ENCODE measurements at regions not wholly inside any gene's neighbourhood (a gene's known extent, or its start where the extent isn't known, plus 50 kb on each side); places are given as distances from the start of the nearest gene placed in this dataset.

DNA sequence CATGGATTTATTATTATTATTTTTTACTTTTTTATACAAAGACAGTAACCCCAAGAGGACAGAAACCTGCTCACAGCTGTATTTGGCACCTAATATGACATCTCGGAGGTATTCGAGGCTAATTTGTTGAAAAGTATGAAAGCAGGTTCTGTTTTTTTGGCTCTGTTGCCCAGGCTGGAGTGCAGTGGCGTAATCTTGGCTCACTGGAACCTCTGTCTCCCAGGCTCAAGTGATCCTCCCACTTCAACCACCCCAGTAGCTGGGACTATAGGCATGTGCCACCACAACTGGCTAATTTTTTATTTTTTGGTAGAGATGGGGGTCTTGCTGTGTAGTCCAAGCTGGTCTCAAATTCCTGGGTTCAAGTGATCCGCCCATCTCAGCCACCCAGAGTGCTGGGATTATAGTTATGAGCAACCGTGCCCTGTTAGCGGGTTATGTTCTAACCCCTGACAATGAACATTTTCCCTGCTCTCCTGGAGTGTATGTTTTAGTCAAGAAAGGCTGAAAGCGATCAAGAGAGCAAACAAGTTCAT lies 53.7 kb upstream of the ZNF217 start:
- Histone ChIP-seq H3K9me3 (ENCODE audit: control insufficient read depth, low read depth, low read length) (no peaks in the 10 kb centered on the region), H2BK15ac (ENCODE audit: low read depth, low read length) (no peak overlapping the region), H2AK5ac (ENCODE audit: insufficient read length, low read length) (no peak overlapping the region), H4K5ac (ENCODE audit: insufficient read length, low read depth, low read length) (no peak overlapping the region), H2BK12ac (ENCODE audit: insufficient read length, low read depth, low read length) (no peak overlapping the region), H2BK5ac (ENCODE audit: insufficient read length, low read length) (no peak overlapping the region), H3K79me1 (ENCODE audit: insufficient read depth, low read depth, low read length, poor library complexity, severe bottlenecking) (no peaks in the 10 kb centered on the region), H3K14ac (ENCODE audit: insufficient read depth, low read length) (no peak overlapping the region), H3K23ac (ENCODE audit: insufficient read length, low read depth, low read length) (no peak overlapping the region), H3K56ac (ENCODE audit: insufficient read length, low read depth, low read length) (no peak overlapping the region), H4K8ac (replicated peaks; ENCODE audit: insufficient read length, low read depth, low read length) (no peak overlapping the region), H2BK20ac (ENCODE audit: low read depth, low read length, poor library complexity, severe bottlenecking) (no peak overlapping the region), H3T11ph (ENCODE audit: low read length) (no peak overlapping the region), H3K18ac (ENCODE audit: insufficient read length, low read depth, low read length) (no peak overlapping the region), H2BK120ac (ENCODE audit: low read depth, low read length, poor library complexity, severe bottlenecking) (no peak overlapping the region), H3K4me2 (ENCODE audit: insufficient read depth, insufficient read length, low read length) (no peak overlapping the region), H3K9ac (ENCODE audit: extremely low read depth, insufficient read length, low read length) (no peak overlapping the region), H3K27me3 (ENCODE audit: insufficient read depth, low read length) (no peaks in the 10 kb centered on the region), H3K27ac (ENCODE audit: insufficient read length, low read depth, low read length) (no peak overlapping the region), H3K4me1 (ENCODE audit: insufficient read depth, low read length) (0 out of 2 replicates have a peak, but pooled peaks cover 3% of the 10 kb centered on the region), H3K79me2 (ENCODE audit: insufficient read depth, low read length) (no peaks in the 10 kb centered on the region), H3K4ac (ENCODE audit: low read depth, low read length) (no peak overlapping the region), H3K23me2 (ENCODE audit: insufficient read length, low read depth, low read length, poor library complexity, severe bottlenecking) (no peaks in the 10 kb centered on the region), H4K91ac (ENCODE audit: insufficient read length, low read depth, low read length) (no peak overlapping the region), H2AFZ (ENCODE audit: low read length) (no peak overlapping the region), H4K20me1 (ENCODE audit: control insufficient read depth, insufficient read depth, insufficient read length) (no peaks in the 10 kb centered on the region)
- Mint-ChIP-seq H3K9me3 (no peaks in the 10 kb centered on the region), H3K4me1 (peaks cover 17 to 24% of the 10 kb centered on the region in 2 experiments), H3K4me3 (no peak overlapping the region), H3K27ac (no peak overlapping the region), H3K36me3 (ENCODE audit: insufficient read depth in 1 of 3, low read depth in 3 of 3) (no peaks in the 10 kb centered on the region), H3K27me3 (ENCODE audit: low read depth) (no peaks in the 10 kb centered on the region)
- DNase-seq = no peak
- no CpG with 5 or more reads among the region's 7 CpGs for WGBS (ENCODE audit: extremely low coverage, insufficient read length, low lambda C conversion rate)
- TF ChIP-seq, protein P1, sequence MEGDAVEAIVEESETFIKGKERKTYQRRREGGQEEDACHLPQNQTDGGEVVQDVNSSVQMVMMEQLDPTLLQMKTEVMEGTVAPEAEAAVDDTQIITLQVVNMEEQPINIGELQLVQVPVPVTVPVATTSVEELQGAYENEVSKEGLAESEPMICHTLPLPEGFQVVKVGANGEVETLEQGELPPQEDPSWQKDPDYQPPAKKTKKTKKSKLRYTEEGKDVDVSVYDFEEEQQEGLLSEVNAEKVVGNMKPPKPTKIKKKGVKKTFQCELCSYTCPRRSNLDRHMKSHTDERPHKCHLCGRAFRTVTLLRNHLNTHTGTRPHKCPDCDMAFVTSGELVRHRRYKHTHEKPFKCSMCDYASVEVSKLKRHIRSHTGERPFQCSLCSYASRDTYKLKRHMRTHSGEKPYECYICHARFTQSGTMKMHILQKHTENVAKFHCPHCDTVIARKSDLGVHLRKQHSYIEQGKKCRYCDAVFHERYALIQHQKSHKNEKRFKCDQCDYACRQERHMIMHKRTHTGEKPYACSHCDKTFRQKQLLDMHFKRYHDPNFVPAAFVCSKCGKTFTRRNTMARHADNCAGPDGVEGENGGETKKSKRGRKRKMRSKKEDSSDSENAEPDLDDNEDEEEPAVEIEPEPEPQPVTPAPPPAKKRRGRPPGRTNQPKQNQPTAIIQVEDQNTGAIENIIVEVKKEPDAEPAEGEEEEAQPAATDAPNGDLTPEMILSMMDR (conservative IDR thresholded peaks at IDR 0.05) = no peak
